IPS-18c (cell line): ENCODE measurements at regions not wholly inside any gene's neighbourhood (a gene's known extent, or its start where the extent isn't known, plus 50 kb on each side); places are given as distances from the start of the nearest gene placed in this dataset.
"Not testable (repeated sequence)": the region's sequence is repeated elsewhere in the genome, so short reads cannot be mapped to it uniquely, and the experiment has no call there.

Experiments used
- H3K4me3 ChIP-seq: 2 replicates; pipeline ENCODE4 v1.7.0; 2013; ENCODE audit warnings: low read depth, mild to moderate bottlenecking, low read length, moderate library complexity; ENCODE audit not compliant: insufficient read depth
- H3K9me3 ChIP-seq: one replicate; pipeline ENCODE4 v1.6.1; 2013; ENCODE audit warnings: mild to moderate bottlenecking, low read length, moderate library complexity; ENCODE audit not compliant: control insufficient read depth, insufficient read depth

DNA sequence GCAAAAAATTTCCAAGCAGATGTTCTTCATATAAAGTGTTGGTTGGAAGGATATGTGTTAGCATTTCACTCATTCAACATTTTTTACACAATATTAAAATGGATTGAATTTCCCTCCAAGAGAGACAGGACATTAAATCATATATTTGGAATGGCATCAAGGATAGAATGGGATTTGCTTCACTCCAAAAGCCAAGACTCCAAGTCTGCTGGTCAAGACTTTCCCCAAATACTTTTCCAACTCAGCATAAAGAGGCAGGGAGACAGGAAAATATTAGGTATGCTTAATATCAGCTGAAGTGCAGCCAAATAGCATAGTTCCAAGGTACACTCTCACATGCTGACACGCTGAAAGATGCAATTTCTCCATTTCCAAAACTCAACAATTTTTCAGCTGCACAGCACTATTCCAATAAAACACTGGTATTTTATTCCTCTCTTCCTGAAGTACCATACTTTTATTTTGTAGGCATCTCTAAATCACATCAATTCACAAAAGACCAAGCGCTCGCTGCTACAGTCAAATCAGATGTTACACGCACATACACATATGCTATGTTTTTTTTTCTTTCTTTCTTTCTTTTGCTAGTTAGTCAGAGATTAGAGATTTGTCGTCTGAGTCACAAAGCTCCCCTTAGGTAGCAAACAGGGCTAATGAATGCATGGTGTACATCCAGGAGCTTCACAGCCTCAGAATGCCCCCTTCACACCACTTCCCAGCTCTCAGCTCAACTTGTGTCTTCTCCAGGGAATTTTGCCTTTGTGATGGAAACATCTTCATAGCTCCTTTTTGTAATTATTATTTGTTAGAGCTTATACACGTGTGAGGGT is 1033.8 kb upstream of the AUTS2 start:
- H3K9me3 ChIP-seq, result peaks cover 22% of the 10 kb centered on the region
- no peak overlapping the region for H3K4me3 ChIP-seq

GRCh38 chr7:68571286-68571685 is 1027.0 kb upstream of the AUTS2 start:
- H3K4me3 ChIP-seq, result no peak overlapping the region
- H3K9me3 ChIP-seq, result peaks cover 34% of the 10 kb centered on the region

GRCh38 chr7:68573271-68574005 is 1024.8 kb upstream of the AUTS2 start:
- Histone ChIP-seq H3K4me3 (no peak overlapping the region), H3K9me3 (peaks cover 41% of the 10 kb centered on the region)

- Histone ChIP-seq H3K9me3 (peaks cover 35% of the 10 kb centered on the region), H3K4me3 (no peak overlapping the region)
Observed at GRCh38 chr7:68576366-68576765, 1021.9 kb upstream of the AUTS2 start.

DNA sequence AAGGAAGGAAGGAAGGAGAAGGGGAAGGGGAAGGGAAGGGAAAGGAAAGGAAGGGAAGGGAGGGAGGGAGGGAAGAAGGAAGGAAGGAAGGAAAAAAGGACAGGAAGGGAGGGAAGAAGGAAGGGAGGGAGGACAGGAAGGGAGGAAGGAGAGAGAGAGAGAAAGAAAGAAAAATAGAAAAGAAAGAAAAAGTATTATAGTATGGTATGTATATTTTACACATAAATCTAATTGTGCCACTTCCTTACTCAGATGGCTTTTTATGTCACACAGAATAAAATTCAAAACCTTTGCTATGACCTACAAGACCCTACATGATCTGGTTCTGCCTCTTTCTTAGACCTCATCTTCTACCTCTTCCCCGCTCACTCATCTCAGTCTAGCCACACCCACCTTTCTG is 1016.9 kb upstream of the AUTS2 start:
- peaks cover 26% of the 10 kb centered on the region for H3K9me3 ChIP-seq
- no peak overlapping the region for H3K4me3 ChIP-seq

DNA sequence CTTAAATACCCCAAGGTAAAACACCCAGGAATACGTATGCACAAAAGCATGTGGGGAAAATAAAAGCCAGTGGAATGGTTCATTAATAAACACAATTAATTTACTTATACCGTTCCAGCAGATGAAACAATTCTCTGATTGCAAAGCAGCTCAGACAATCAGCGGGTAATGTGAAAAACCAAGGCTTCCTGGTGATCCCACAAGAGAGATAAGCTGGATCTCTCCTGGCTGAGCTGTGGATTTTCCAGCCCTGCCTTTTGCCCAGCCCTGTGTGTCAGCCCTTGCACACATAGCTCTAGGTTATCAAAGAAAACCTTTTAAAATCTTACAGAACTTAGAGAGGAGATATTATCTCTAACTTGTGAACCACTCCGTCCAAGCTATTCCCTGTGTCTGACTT is 1010.7 kb upstream of the AUTS2 start:
- Histone ChIP-seq H3K4me3 (no peak overlapping the region), H3K9me3 (peaks cover 23% of the 10 kb centered on the region)

GRCh38 chr7:68601826-68602225 is 996.4 kb upstream of the AUTS2 start:
- Histone ChIP-seq H3K4me3 (no peak overlapping the region), H3K9me3 (peaks cover 24% of the 10 kb centered on the region)

DNA sequence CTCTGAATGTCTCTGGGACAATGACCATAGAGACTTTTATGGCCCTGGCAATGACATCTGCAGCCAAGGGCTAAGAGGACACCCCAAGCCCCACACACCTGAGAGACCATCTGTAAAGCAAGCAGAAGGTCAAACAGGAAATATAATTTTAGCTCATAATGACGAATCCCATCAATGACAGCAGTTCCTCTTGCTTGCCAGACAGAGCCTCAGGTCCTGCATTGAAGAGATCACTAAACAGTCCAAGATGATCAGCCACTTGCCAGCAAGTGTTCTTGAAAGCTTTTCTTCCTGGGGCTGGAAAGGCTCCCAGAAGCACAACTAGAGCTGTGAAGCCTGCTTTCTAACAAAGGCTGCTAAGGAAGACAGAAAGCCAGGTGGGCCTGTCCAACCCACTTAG is 993.7 kb upstream of the AUTS2 start:
- peaks cover 18% of the 10 kb centered on the region for H3K9me3 ChIP-seq
- no peak overlapping the region for H3K4me3 ChIP-seq

DNA sequence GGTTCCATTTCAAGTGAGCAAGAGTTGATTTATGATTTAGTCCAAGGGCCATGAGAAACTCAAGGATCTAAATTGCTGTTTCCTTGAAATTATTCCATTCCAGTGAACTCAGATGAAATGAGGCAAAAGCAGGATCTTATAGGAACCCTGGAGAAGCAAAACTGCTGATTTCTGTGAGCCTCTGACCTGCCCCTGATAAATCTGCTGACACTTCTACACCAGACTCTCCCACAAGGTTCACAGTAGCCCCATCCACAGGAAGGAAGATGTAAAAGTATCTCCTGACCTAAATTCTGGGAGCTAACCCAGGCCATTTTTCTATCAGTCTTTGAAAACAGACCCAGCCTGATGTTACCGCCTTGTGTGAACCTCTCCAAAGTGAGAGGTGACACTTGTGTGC is 987.6 kb upstream of the AUTS2 start:
- no peak overlapping the region for H3K4me3 ChIP-seq
- H3K9me3 ChIP-seq, result peaks cover 15% of the 10 kb centered on the region

DNA sequence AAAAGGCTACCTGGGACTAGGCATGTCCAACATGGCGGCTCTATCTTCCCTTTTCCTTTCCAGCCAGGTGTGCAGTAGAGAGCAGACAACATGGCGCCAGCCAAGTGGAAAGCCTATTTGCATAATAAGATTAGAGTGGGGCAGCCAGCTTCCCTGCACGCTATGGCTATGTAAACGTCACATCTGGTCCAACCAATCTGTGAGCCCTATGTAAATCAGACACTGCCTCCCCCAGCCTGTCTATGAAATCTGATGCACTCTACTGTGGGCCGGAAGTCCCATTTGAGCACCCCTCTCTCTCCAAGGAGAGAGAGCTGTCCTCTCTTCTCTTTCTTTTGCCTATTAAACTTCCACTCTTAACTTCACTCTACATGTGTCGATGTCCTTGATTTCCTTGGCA is 984.9 kb upstream of the AUTS2 start:
- Histone ChIP-seq H3K4me3 (no peak overlapping the region), H3K9me3 (peaks cover 20% of the 10 kb centered on the region)

DNA sequence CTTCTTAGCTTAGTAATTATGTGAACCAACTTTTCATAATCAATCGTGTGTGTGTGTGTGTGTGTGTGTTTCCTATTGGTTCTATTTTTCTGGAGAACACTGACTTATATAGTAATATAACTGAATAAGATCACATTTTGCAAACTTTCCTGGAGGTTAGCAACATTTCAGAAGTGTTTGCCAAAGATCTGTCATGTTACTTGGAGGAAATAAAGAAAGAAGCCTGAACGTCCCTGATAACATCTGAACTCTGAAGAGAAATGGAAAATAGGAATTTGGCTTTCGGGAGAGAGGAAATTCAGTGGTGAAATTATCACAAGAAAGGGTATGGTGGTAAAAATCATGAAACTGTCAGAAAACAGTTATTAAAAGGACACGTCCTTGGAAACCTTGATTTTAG is 984.4 kb upstream of the AUTS2 start:
- Histone ChIP-seq H3K9me3 (peaks cover 24% of the 10 kb centered on the region), H3K4me3 (no peak overlapping the region)

DNA sequence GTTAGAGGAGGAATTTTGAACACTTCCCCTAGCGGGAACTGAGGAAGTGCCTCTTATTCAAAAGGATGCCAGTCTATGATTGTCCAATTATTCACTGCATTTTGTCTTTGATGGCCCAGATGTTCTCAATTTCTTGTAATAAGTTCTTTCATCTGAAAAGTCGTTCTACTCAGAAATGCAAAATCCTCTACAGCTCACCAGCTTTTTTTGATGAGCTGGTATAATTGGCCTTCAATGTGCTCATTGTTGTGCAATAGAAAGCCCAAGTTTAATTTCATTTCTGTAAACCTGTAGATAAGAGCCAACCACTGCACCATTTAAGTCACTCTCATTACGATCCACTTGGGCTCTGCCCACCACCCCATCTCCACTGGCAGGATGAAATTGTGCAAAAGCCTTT is 978.7 kb upstream of the AUTS2 start:
- Histone ChIP-seq H3K4me3 (no peak overlapping the region), H3K9me3 (peaks cover 27% of the 10 kb centered on the region)

- Histone ChIP-seq H3K4me3 (no peak overlapping the region), H3K9me3 (peaks cover 42% of the 10 kb centered on the region)
Observed at GRCh38 chr7:68622500-68622899, 975.8 kb upstream of the AUTS2 start.

GRCh38 chr7:68623030-68623429 is 975.2 kb upstream of the AUTS2 start:
- peaks cover 40% of the 10 kb centered on the region for H3K9me3 ChIP-seq
- H3K4me3 ChIP-seq, result no peak overlapping the region; the same call in 1 of the 2 replicates

- Histone ChIP-seq H3K4me3 (no peak overlapping the region), H3K9me3 (peaks cover 35% of the 10 kb centered on the region)
Observed at GRCh38 chr7:68627247-68627864, 970.9 kb upstream of the AUTS2 start.

DNA sequence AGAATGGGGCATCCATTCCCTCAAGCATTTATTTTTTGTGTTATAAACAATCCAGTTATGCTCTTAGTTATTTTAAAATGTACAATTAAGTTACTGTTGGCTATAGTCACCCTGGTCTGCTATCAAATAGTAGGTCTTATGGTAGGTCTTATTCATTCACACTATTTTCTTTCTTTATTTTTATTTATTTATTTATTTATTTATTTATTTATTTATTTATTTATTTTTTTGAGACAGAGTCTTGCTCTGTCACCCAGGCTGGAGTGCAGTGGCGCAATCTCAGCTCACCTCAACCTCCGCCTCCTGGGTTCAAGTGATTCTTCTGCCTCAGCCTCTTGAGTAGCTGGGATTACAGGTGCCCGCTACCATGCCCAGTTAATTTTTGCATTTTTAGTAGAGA is 967.4 kb upstream of the AUTS2 start:
- peaks cover 24% of the 10 kb centered on the region for H3K9me3 ChIP-seq
- not testable (repeated sequence) for H3K4me3 ChIP-seq

- Histone ChIP-seq H3K9me3 (peaks cover 10% of the 10 kb centered on the region), H3K4me3 (no peak overlapping the region)
Observed at GRCh38 chr7:68640103-68640502, 958.2 kb upstream of the AUTS2 start.

- Histone ChIP-seq H3K4me3 (no peak overlapping the region), H3K9me3 (peaks cover 10% of the 10 kb centered on the region)
Observed at GRCh38 chr7:68642727-68643126, 955.5 kb upstream of the AUTS2 start.
